Gastrocnemius medialis (tissue), 4 donors: ENCODE measurements at regions not wholly inside any gene's neighbourhood (a gene's known extent, or its start where the extent isn't known, plus 50 kb on each side); places are given as distances from the start of the nearest gene placed in this dataset.

Experiments used
- CTCF ChIP-seq, 5 experiments: fragments of 450-650 bp in 3 of 5; fragments of 200-600 bp in 2 of 5; sonication (generic) in 2 of 5; IDR thresholded peaks in 4 of 5; conservative IDR thresholded peaks in 1 of 5; 1 replicate in 4 of 5; 2 replicates in 1 of 5; pipeline ENCODE4 v1.5.1; 2016 to 2019; ENCODE audit warnings: antibody characterized with exemption in 5 of 5, mild to moderate bottlenecking in 3 of 5, moderate library complexity in 3 of 5
- POLR2A ChIP-seq, 2 donors: fragments of 450-650 bp; IDR thresholded peaks; one replicate each; pipeline ENCODE4 v1.6.1; 2017; ENCODE audit warnings: antibody characterized with exemption in 2 of 2, mild to moderate bottlenecking in 2 of 2, moderate library complexity in 2 of 2

- TF ChIP-seq CTCF (IDR thresholded peaks at IDR 0.05 in 4 of 5, conservative IDR thresholded peaks at IDR 0.05 in 1 of 5), result no peak
- no peak for TF ChIP-seq POLR2A (IDR thresholded peaks at IDR 0.05)
These were observed 205.5 kb downstream of the PRR32 start for GRCh38 chrX:127025013-127025412.
